K562 (cell line): ENCODE measurements at regions not wholly inside any gene's neighbourhood (a gene's known extent, or its start where the extent isn't known, plus 50 kb on each side); places are given as distances from the start of the nearest gene placed in this dataset.

Experiments used
- ATAC-seq: fragments of 200-7000 bp; cut with Tn5 transposase; 3 replicates; pipeline ENCODE4 v1.9.1; 2020; ENCODE audit warnings: moderate library complexity
- BruUV-seq: library from RNA; stranded (reverse); fragments of 400-500 nt; replicated peaks from 2 replicates; lab custom pipeline; 2021; lab: Mats Ljungman, UMichigan
- CTCF ChIA-PET: fragments of 300-600 bp; formaldehyde crosslinking; extraction: SDS; loops from one replicate; lab custom pipeline; 2021; ENCODE audit warnings: low intra/inter-chr PET ratio; lab: Yijun Ruan, JAX
- POLR2A ChIA-PET: fragments of 300-600, 350-650 bp; sonication (Branson Sonifier 250); formaldehyde crosslinking; extraction: SDS; loops from one replicate; lab custom pipeline; 2021; ENCODE audit warnings: antibody characterized with exemption, inconsistent platforms; lab: Yijun Ruan, JAX
- DNase-seq, 4 experiments: peaks; one replicate each; pipeline versions ENCODE4 v3.0.0 to v3.0.0-alpha.2; 2011 to 2018; ENCODE audit warnings: low spot score in 3 of 4, mixed read lengths in 3 of 4; ENCODE audit errors: extremely low read depth in 1 of 4
- FAIRE-seq: peaks from 2 replicates; lab custom pipeline; 2011; peaks lifted over from hg19 to GRCh38; lab: Jason Lieb, UNC
- H2AFZ ChIP-seq: 2 replicates; pipeline ENCODE4 v1.6.0; 2011; ENCODE audit warnings: low read depth, low read length, control low read depth, inconsistent platforms
- H3K27ac ChIP-seq: fragments of 200-600 bp; 3 replicates; pipeline ENCODE4 v1.8.0; 2011; ENCODE audit warnings: low read depth, mild to moderate bottlenecking, control low read depth, inconsistent platforms, low read length, moderate library complexity, mixed read lengths; ENCODE audit errors: extremely low read depth
- H3K27me3 ChIP-seq, 2 experiments: fragments of 300-600 bp in 1 of 2; 2 replicates in 1 of 2; 3 replicates in 1 of 2; pipeline versions ENCODE4 v1.6.0 to v1.8.0; 2011; ENCODE audit warnings: inconsistent platforms in 2 of 2, low read length in 2 of 2, mild to moderate bottlenecking in 1 of 2, mixed read lengths in 1 of 2, moderate library complexity in 1 of 2; ENCODE audit not compliant: control insufficient read depth in 2 of 2, insufficient read depth in 2 of 2
- H3K36me3 ChIP-seq: fragments of 300-600 bp; 3 replicates; pipeline ENCODE4 v1.8.0; 2011; ENCODE audit warnings: mild to moderate bottlenecking, low read length, inconsistent platforms; ENCODE audit not compliant: control insufficient read depth, insufficient read depth
- H3K4me1 ChIP-seq, 2 experiments: fragments of 200-600 bp in 1 of 2; replicated peaks in 1 of 2; 2 replicates in 1 of 2; 3 replicates in 1 of 2; pipeline versions ENCODE4 v1.5.1 to v1.8.0; 2011; ENCODE audit warnings: inconsistent platforms in 2 of 2, low read length in 2 of 2, mild to moderate bottlenecking in 1 of 2, mixed read lengths in 1 of 2, moderate library complexity in 1 of 2; ENCODE audit not compliant: control insufficient read depth in 2 of 2, insufficient read depth in 2 of 2
- H3K4me2 ChIP-seq: 2 replicates; pipeline ENCODE4 v1.6.1; 2011; ENCODE audit warnings: low read length, control low read depth, inconsistent platforms, mixed read lengths; ENCODE audit not compliant: insufficient read depth
- H3K4me3 ChIP-seq: fragments of 200-600 bp; sonication (generic), shearing (Covaris generic); 2 replicates; pipeline ENCODE4 v1.5.1; 2016; ENCODE audit warnings: control low read depth, inconsistent platforms
- H3K79me2 ChIP-seq: fragments of 200-600 bp; 3 replicates; pipeline ENCODE4 v1.8.0; 2011; ENCODE audit warnings: low read length, inconsistent platforms; ENCODE audit not compliant: control insufficient read depth, insufficient read depth
- H3K9ac ChIP-seq, 2 experiments: 2 replicates each; pipeline versions ENCODE4 v1.6.0 to v1.6.1; 2011; ENCODE audit warnings: low read depth in 2 of 2, low read length in 2 of 2, control low read depth in 1 of 2, inconsistent platforms in 1 of 2, mild to moderate bottlenecking in 1 of 2, mixed read lengths in 1 of 2; ENCODE audit not compliant: insufficient read depth in 1 of 2
- H3K9me1 ChIP-seq: one replicate; pipeline ENCODE4 v1.6.0; 2011; ENCODE audit warnings: inconsistent platforms, mild to moderate bottlenecking, low read length, moderate library complexity; ENCODE audit not compliant: control insufficient read depth, insufficient read depth
- H3K9me3 ChIP-seq: replicated peaks from 2 replicates; pipeline ENCODE4 v1.5.1; 2011; ENCODE audit warnings: low read depth, low read length, inconsistent platforms; ENCODE audit not compliant: control insufficient read depth, insufficient read depth
- H4K20me1 ChIP-seq: replicated peaks from 2 replicates; pipeline ENCODE4 v1.6.1; 2011; ENCODE audit warnings: low read length, inconsistent platforms, mixed read lengths; ENCODE audit not compliant: control insufficient read depth, insufficient read depth
- FOXK1 ChIP-seq: sonication (generic); formaldehyde crosslinking; IDR thresholded peaks from 2 replicates; pipeline ENCODE4 v1.8.0; 2022; ENCODE audit warnings: missing genetic modification reagents, mild to moderate bottlenecking, borderline replicate concordance
- SRF ChIP-seq, 2 experiments: fragments of 250-450, 450-650 bp in 1 of 2; sonication (Bioruptor Pico) in 1 of 2; sonication (generic) in 1 of 2; formaldehyde crosslinking; IDR thresholded peaks; 2 replicates each; pipeline versions ENCODE4 v1.5.0 to v1.5.1; 2020 to 2022; ENCODE audit warnings: mild to moderate bottlenecking in 1 of 2, missing genetic modification reagents in 1 of 2
- STAT5A ChIP-seq: IDR thresholded peaks from 2 replicates; pipeline ENCODE4 v1.6.1; 2012; ENCODE audit warnings: low read length, inconsistent platforms, borderline replicate concordance
- TAF7 ChIP-seq: fragments of 450-650 bp; IDR thresholded peaks from 2 replicates; pipeline ENCODE4 v1.6.1; 2016; ENCODE audit warnings: missing genetic modification characterization, missing compliant biosample characterization
- ZNF778 ChIP-seq: fragments of 450-650 bp; formaldehyde crosslinking; IDR thresholded peaks from 2 replicates; pipeline ENCODE4 v1.4.0; 2020; ENCODE audit warnings: mild to moderate bottlenecking, moderate library complexity
- WGBS: fragments of 100-300 bp; shearing (Covaris generic); methylation state at CpG from one replicate; pipeline ENCODE4 v1.1.6; 2016; ENCODE audit warnings: low coverage, mixed read lengths; ENCODE audit not compliant: insufficient coverage; ENCODE audit errors: missing lambda C conversion rate; 5-methylcytosine and 5-hydroxymethylcytosine counted together
- in situ Hi-C: fragments of 300-500 bp; cut with MboI; formaldehyde crosslinking; loops from 4 replicates; pipeline ENCODE4 v1.15.0; 2018; ENCODE audit warnings: inconsistent platforms, mixed read lengths
- intact Hi-C: fragments of 100-400 bp; cut with micrococcal nuclease; formaldehyde crosslinking; loops from 2 replicates; pipeline ENCODE4 v1.14.2; 2022
- TF ChIP-seq, protein P1 (sequence below): fragments of 250-450 bp; sonication (Bioruptor Pico); IDR thresholded peaks from 2 replicates; pipeline ENCODE4 v1.5.0; 2021
- TF ChIP-seq, protein P2 (sequence below): sonication (generic); formaldehyde crosslinking; IDR thresholded peaks from 2 replicates; pipeline ENCODE4 v1.5.0; 2020; ENCODE audit warnings: missing genetic modification reagents
- TF ChIP-seq, protein P3 (sequence below): sonication (generic); formaldehyde crosslinking; IDR thresholded peaks from 2 replicates; pipeline ENCODE4 v1.8.0; 2022; ENCODE audit warnings: mild to moderate bottlenecking, missing genetic modification reagents
- TF ChIP-seq, protein P4 (sequence below): fragments of 250-450 bp; sonication (Bioruptor Pico); IDR thresholded peaks from 2 replicates; pipeline ENCODE4 v1.4.0; 2020; ENCODE audit warnings: mild to moderate bottlenecking

DNA sequence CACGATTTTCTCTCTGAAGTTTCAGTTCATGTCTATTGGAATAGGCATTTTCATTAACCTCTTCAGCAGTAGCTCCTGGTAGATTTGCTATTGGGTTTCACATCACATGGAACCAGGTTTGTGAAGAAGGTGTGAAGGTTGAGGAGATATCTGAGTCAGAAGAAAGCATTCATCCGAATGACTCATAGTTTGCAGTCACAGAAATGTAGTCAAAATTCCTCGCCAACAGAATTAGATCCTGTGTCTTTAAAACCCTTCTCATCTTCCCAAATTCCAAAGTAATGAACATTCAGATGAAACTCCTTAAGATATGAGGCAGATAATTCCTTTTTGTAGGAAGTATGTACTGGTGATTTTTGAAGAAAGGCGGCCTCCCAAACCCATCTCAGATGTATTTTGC is 125.0 kb upstream of the LARGE1 start (continued):
- TF ChIP-seq TAF7 (tag) (no peak), STAT5A (no peak)
- TF ChIP-seq, protein P1, sequence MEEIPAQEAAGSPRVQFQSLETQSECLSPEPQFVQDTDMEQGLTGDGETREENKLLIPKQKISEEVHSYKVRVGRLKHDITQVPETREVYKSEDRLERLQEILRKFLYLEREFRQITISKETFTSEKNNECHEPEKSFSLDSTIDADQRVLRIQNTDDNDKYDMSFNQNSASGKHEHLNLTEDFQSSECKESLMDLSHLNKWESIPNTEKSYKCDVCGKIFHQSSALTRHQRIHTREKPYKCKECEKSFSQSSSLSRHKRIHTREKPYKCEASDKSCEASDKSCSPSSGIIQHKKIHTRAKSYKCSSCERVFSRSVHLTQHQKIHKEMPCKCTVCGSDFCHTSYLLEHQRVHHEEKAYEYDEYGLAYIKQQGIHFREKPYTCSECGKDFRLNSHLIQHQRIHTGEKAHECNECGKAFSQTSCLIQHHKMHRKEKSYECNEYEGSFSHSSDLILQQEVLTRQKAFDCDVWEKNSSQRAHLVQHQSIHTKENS (CRISPR knock-in tag), result no peak

DNA sequence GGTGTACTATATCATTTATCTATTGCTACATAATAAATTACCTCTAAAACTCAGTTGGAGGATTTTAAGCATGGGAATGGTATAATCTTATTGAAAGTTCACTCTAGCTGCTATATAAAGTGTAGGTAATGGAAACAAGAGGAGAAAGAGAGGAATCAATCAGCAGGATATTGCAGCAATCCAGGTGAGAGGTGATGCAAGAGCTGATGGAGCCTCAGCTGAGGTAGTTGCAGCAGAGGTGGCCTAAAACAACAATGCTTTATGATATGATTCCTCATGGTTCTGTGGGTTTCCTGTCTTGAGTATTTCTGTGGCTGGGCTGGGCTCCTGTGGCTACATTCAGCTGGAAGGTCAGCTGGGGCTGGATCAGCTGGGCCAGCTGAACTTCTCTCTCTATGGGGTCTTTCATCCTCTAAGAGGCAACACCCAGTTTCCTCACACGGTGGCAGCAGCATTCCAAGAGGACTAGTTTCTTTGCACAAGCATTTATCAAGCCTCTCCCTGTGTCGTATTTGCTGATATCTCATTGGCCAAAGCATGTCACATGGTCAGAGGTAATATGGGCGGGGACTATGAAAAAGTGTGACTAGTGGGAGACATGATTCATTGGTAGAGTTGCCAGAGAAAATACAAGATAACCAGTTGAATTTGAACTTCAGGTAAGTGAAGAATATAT is 135.4 kb upstream of the LARGE1 start:
- no peaks in the 10 kb centered on the region for H3K79me2 ChIP-seq
- no peaks in the 10 kb centered on the region for H3K36me3 ChIP-seq
- CTCF ChIA-PET, result no interaction called here
- DNase-seq, result peak in 3 of 4 experiments; percentile 2 to 48 (median 34)
- no peaks in the 10 kb centered on the region for H3K4me1 ChIP-seq
- no peak for ATAC-seq
- FAIRE-seq, result no peak
- POLR2A ChIA-PET, result no interaction called here
- H3K27me3 ChIP-seq, result no peaks in the 10 kb centered on the region
- TF ChIP-seq, protein P2, sequence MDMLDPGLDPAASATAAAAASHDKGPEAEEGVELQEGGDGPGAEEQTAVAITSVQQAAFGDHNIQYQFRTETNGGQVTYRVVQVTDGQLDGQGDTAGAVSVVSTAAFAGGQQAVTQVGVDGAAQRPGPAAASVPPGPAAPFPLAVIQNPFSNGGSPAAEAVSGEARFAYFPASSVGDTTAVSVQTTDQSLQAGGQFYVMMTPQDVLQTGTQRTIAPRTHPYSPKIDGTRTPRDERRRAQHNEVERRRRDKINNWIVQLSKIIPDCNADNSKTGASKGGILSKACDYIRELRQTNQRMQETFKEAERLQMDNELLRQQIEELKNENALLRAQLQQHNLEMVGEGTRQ (CRISPR knock-in tag), result peak; percentile 22; the same call in 1 of the 2 replicates
- TF ChIP-seq, protein P3, sequence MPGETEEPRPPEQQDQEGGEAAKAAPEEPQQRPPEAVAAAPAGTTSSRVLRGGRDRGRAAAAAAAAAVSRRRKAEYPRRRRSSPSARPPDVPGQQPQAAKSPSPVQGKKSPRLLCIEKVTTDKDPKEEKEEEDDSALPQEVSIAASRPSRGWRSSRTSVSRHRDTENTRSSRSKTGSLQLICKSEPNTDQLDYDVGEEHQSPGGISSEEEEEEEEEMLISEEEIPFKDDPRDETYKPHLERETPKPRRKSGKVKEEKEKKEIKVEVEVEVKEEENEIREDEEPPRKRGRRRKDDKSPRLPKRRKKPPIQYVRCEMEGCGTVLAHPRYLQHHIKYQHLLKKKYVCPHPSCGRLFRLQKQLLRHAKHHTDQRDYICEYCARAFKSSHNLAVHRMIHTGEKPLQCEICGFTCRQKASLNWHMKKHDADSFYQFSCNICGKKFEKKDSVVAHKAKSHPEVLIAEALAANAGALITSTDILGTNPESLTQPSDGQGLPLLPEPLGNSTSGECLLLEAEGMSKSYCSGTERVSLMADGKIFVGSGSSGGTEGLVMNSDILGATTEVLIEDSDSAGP, result no peak
- TF ChIP-seq SRF (CRISPR knock-in tag; IDR thresholded peaks at IDR 0.05) (no peak), ZNF778 (no peak), FOXK1 (CRISPR knock-in tag) (no peak)
- TF ChIP-seq, protein P4, sequence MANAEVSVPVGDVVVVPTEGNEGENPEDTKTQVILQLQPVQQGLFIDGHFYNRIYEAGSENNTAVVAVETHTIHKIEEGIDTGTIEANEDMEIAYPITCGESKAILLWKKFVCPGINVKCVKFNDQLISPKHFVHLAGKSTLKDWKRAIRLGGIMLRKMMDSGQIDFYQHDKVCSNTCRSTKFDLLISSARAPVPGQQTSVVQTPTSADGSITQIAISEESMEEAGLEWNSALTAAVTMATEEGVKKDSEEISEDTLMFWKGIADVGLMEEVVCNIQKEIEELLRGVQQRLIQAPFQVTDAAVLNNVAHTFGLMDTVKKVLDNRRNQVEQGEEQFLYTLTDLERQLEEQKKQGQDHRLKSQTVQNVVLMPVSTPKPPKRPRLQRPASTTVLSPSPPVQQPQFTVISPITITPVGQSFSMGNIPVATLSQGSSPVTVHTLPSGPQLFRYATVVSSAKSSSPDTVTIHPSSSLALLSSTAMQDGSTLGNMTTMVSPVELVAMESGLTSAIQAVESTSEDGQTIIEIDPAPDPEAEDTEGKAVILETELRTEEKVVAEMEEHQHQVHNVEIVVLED (CRISPR knock-in tag), result no peak
- no peak overlapping the region for H2AFZ ChIP-seq
- H3K9me3 ChIP-seq, result no peaks in the 10 kb centered on the region
- no peaks in the 10 kb centered on the region for H3K9me1 ChIP-seq
- in situ Hi-C loops, result no loop called here
- no TSS peak for BruUV-seq
- H3K4me2 ChIP-seq, result no peak overlapping the region
- H3K27ac ChIP-seq, result no peak overlapping the region
- 0% methylated on average over 3 of the region's 3 CpGs for WGBS
- H4K20me1 ChIP-seq, result no peaks in the 10 kb centered on the region
- no peak overlapping the region for H3K4me3 ChIP-seq
- no peak overlapping the region for H3K9ac ChIP-seq
- intact Hi-C loops, result no loop called here
